GM18909 (cell line): ENCODE measurements at regions not wholly inside any gene's neighbourhood (a gene's known extent, or its start where the extent isn't known, plus 50 kb on each side); places are given as distances from the start of the nearest gene placed in this dataset.
"Not testable (repeated sequence)": the region's sequence is repeated elsewhere in the genome, so short reads cannot be mapped to it uniquely, and the experiment has no call there.

Experiments used
- ATAC-seq: cut with Tn5 transposase; IDR thresholded peaks from one replicate; pipeline ENCODE4 v1.9.1; 2021; ENCODE audit warnings: mild to moderate bottlenecking; ENCODE audit not compliant: unreplicated experiment, poor library complexity

GRCh38 chr18:64679121-64679520, 530.2 kb upstream of the LINC00305 start:
- ATAC-seq, result no peak

- no peak for ATAC-seq
These were observed 529.2 kb upstream of the LINC00305 start for GRCh38 chr18:64678048-64678447.

- ATAC-seq, result no peak
These were observed 525.8 kb upstream of the LINC00305 start for GRCh38 chr18:64674694-64675093.

DNA sequence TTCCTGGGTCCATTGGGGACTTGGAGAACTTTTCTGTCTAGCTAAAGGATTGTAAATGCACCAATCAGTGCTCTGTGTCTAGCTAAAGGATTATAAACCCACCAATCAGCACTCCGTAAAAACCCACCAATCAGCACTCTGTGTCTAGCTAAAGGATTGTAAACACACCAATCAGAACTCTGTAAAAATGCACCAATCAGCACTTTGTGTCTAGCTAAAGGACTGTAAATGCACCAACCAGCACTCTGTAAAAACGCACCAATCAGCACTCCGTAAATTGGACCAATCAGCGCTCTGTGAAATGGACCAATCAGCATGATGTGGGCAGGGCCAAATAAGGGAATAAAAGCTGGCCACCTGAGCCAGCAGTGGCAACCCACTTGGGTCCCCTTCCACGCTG, 522.4 kb upstream of the LINC00305 start:
- not testable (repeated sequence) for ATAC-seq

GRCh38 chr18:64668461-64668962, 519.6 kb upstream of the LINC00305 start:
- ATAC-seq, result no peak

DNA sequence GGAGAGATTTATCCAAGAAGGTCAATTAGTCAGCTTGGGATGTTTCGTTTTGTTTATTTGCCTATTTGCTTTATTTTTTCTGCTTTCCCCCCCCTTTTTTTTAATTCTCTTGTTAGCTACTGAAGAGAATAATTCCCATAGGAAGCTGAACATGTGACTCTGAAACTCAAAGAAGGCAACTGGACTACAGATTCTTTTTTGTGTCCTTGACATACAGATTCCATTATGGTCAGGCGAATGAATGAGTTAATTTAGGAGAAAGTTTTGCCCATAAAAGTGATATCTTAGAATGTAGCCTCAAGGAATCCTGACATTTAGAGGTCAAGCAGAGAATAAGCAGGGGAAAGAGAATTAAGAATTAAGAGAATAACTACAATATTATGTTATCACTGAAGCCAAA, 514.2 kb upstream of the LINC00305 start:
- no peak for ATAC-seq

DNA sequence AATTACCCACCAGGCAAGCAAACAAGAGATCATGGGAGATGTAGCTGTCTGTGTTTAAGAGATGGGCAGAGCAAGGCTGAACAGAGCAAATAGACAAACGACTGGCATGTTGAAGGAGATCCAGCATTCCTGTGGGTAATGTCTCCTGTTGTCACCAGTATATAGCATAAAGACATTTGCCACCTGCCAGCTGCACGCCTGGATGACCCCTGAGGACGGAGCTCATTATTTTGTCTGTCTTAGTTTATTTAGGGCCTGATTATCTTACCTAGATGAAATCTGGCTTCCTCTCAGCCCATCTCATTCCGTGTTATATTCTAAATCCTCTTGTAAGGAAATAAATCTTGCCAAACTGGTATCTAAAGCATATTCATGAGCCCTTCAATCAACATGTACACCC, 510.3 kb upstream of the LINC00305 start:
- ATAC-seq, result no peak

- no peak for ATAC-seq
These were observed 504.2 kb upstream of the LINC00305 start for GRCh38 chr18:64653068-64653467.

DNA sequence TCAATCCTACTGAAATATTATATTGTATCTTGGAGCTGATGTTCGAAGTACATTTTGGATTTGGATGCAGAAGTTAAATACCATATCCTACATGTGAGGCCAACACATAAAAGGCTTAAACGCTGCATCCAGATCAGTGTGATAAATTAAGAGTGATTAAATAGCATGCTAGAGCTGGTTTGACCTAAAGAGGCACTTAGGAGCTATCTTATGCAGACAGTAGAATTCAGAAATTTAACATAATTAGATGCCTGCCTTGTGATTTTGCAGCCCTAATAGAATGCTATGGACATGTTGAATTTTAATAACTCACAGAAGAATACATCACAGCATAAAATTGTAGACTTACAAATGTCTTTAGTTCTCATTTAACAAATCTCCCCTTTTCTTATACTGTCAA, 501.2 kb upstream of the LINC00305 start:
- no peak for ATAC-seq

DNA sequence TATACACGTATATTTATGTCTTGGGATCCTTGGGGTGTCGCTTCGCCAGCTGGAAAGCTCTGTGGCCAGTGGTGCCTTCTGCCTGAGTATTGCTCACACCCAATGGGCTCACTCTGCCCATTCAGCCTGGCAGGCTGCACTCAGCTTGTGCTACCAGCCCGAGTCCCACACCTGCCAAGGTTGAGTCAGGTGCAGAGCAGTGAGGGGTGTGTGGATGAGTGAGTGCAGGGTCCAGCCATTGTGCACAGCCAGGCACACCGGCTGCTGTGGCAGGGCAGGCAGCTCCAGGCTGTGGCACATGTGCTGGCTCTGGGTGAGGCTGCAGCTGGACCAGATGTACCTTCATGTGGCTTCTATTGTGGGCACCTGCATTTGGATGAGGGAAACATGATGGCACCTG, 496.9 kb upstream of the LINC00305 start:
- ATAC-seq, result no peak

DNA sequence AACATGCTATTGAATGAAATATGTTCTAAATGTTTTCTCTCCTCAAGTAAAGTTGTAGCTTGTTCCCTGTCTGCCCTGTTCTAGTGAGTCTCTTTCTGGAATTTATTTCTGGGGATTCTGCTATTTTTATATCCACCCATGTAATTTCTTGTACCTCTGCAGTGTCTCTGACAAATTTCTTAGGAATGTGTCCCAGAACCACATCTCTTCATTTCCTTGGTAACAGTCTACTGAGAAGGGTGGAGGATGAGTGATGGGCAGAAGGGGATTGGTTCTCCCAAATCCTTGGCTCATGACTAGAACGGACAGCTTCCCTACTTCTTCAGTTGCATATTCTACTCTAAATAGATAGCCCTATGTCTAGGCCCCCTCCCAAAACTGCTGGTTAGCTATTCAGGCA, 490.6 kb upstream of the LINC00305 start:
- ATAC-seq, result no peak

- ATAC-seq, result no peak
These were observed 472.2 kb upstream of the LINC00305 start for GRCh38 chr18:64620971-64621560.

DNA sequence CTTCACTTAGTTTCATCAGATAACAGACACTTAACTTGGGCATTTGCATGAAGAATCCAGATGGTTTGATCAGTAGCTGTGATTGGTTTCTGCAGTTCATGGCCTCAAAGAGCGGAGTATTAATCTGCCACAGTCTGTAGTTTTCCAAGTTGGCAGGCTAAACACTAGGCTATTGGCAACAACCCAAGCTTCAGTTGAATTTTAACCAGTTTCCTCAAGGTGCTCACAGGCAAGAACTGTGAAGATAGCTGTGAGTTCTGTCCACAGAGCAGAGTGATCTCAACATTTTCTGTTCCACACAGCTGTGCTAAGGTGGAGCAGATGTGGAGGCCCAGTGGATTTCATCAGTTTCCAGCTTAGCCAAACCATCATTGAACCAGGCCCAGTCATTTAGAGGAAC, 469.5 kb upstream of the LINC00305 start:
- no peak for ATAC-seq

DNA sequence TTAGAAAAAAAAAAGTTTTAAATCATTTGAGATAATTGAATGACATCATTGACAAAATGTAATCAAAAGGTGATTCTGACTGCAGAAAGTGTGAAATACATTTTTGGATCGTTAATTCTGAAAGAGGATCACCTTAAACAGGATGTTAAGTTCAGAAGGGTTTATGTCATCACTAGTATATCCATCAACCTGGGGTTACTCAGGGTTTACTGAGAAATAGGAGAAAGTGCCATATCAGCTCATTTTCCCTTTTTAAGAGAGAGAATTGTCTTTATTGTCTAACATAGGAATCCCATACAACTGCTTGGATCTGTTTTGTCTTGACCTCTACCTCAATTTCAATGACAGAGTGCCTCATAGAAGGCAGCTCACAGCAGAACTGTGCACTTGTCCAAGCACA, 466.1 kb upstream of the LINC00305 start:
- ATAC-seq, result no peak

DNA sequence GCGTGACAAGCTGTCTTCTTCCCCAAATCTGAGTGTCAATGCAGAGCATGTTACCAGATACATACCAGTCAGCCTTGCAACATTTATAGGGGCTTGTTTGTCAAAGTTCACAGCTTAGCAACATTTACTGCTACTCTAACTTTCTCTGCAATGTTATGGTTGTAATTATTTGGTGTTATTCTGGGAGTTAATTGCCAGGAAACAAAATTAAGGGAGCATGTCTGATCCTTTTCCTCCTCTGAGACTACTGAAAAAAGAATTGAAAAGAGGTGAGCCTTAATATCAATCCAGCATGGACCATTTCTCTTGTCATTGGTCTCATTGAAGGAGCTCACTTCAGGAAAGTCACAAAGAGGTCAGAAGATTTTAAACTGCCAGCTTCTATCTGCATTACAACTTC, 465.6 kb upstream of the LINC00305 start:
- no peak for ATAC-seq

GRCh38 chr18:64592246-64592645, 443.4 kb upstream of the LINC00305 start:
- no peak for ATAC-seq

DNA sequence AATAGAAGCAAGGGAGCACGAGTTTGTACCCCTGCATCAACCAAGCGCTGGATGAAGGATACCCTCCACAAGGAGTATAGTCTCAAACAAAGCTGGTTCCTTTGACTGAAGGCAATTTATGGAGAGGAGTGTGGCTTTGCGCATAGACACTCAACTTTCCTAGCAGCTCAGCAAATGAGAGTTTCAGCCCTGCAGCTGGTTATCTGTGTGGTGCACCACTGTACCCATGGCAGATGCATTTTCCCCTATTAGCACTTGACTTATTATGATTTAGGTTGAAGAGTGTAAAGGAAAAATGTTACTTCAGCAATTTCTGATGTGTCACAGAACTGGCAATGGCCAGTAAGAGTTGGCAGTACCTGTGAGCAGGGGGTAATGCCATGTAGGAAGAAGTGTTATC, 440.1 kb upstream of the LINC00305 start:
- no peak for ATAC-seq

DNA sequence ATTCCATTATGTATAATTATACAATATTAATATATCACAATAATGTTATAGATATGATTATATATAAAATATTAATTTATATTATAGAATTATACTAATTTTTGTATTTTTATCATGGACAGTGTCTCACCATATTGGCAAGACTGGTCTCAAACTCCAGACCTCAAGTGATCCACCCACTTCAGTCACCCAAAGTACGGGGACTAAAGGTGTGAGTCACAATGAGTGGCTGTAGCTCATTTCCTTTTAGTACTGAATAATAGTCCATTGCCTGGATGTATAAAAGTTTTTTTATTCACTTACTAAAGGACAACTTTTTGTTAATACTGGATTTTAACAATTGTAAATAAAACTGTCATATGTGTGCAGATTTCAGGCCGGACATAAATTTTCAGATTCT, 417.6 kb upstream of the LINC00305 start:
- no peak for ATAC-seq

DNA sequence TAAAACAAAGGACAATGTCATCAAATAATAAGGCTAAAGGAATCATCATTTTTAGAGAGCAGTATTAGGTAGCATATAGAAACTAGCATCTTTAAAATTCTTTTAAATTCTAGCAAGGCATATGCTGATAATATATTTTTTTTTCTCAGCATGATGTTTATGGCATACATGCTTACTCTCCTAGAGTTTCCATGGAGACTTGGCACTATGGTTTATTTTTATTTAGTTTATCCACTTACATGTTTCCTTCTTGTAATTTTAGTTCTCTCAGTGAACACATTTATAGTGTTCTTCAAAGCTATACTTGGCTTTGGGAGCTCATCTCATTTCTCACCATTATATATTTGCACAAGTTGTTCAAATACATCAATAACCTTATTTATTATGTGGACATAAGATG, 413.8 kb upstream of the LINC00305 start:
- ATAC-seq, result no peak

DNA sequence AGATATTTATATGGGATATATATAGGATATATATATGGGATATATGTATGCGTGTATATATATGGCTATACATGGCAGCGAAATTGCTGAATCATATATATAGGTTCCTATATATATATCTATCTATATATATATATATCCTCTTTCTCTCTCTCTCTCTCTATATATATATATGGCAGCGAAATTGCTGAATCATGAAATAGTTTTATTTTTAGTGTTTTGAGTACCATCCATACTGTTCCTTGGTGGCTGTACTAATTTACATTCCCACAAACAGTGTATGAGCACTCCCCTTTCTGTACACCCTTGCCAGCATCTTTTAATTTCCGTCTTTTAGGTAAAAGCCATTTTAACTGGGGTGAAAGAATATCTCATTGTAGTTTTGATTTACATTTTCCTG, 397.6 kb upstream of the LINC00305 start:
- ATAC-seq, result no peak

- ATAC-seq, result no peak
These were observed 391.0 kb upstream of the LINC00305 start for GRCh38 chr18:64539847-64540246.

GRCh38 chr18:64528646-64529045, 379.8 kb upstream of the LINC00305 start:
- ATAC-seq, result no peak

GRCh38 chr18:64519201-64519600, 370.3 kb upstream of the LINC00305 start:
- no peak for ATAC-seq
